Heart left ventricle (tissue), 16 donors: ENCODE measurements at regions not wholly inside any gene's neighbourhood (a gene's known extent, or its start where the extent isn't known, plus 50 kb on each side); places are given as distances from the start of the nearest gene placed in this dataset.

Experiments used
- ATAC-seq, 4 donors: fragments of 200-7000 bp; cut with Tn5 transposase; one replicate each; pipeline ENCODE4 v1.9.1; 2020 to 2022; ENCODE audit warnings: moderate library complexity in 4 of 4, mild to moderate bottlenecking in 3 of 4, moderate number of reproducible peaks in 1 of 4
- DNase-seq, 5 donors: peaks; one replicate each; pipeline ENCODE4 v3.0.0-alpha.2; 2020
- H3K27ac ChIP-seq, 12 donors: fragments of 200-600 bp; sonication (generic) in 4 of 12; one replicate each; pipeline versions ENCODE4 v1.5.0 to v1.8.0; 2016 to 2022; ENCODE audit warnings: mild to moderate bottlenecking in 2 of 12
- H3K27me3 ChIP-seq, 9 donors: fragments of 200-600 bp; sonication (generic) in 2 of 9; one replicate each; pipeline versions ENCODE4 v1.5.1 to v1.8.0; 2016 to 2022; ENCODE audit warnings: mild to moderate bottlenecking in 3 of 9
- H3K36me3 ChIP-seq, 9 donors: fragments of 200-600 bp; sonication (generic) in 2 of 9; one replicate each; pipeline versions ENCODE4 v1.5.0 to v1.8.0; 2018 to 2022; ENCODE audit warnings: mild to moderate bottlenecking in 2 of 9
- H3K4me1 ChIP-seq, 12 donors: fragments of 200-600 bp; sonication (generic) in 4 of 12; one replicate each; pipeline versions ENCODE4 v1.5.0 to v1.8.0; 2016 to 2022; ENCODE audit warnings: mild to moderate bottlenecking in 3 of 12
- H3K4me3 ChIP-seq, 12 donors: fragments of 200-600 bp; sonication (generic) in 4 of 12; one replicate each; pipeline versions ENCODE4 v1.5.0 to v1.8.0; 2017 to 2022; ENCODE audit warnings: mild to moderate bottlenecking in 9 of 12, moderate library complexity in 4 of 12
- H3K9me3 ChIP-seq, 12 donors: fragments of 200-600 bp; sonication (generic) in 4 of 12; one replicate each; pipeline versions ENCODE4 v1.5.0 to v1.8.0; 2016 to 2022; ENCODE audit warnings: mild to moderate bottlenecking in 1 of 12
- CTCF ChIP-seq, 12 donors: fragments of 200-600 bp; sonication (generic) in 4 of 12; IDR thresholded peaks; one replicate each; pipeline versions ENCODE4 v1.5.0 to v1.8.0; 2018 to 2022; ENCODE audit warnings: antibody characterized with exemption in 12 of 12, mild to moderate bottlenecking in 5 of 12
- POLR2A ChIP-seq, 2 donors: fragments of 450-650 bp; IDR thresholded peaks; one replicate each; pipeline ENCODE4 v1.6.1; 2017; ENCODE audit warnings: antibody characterized with exemption in 2 of 2, mild to moderate bottlenecking in 2 of 2, moderate library complexity in 2 of 2
- WGBS, 4 donors: extraction: QIAGEN DNeasy Blood & Tissue Kit in 2 of 4; methylation state at CpG; one replicate each; pipeline versions ENCODE4 v1.1.5 to v1.1.7; 2013 to 2018; 5-methylcytosine and 5-hydroxymethylcytosine counted together
- intact Hi-C, 10 donors: fragments of 100-400 bp; cut with DNase I; formaldehyde crosslinking; loops; one replicate each; pipeline versions ENCODE4 v1.11.1 to v1.14.2; 2022
- donor health status: ischemic (EF 13 %, LVEDD 7.1; RV severe dilation, severe dysfunction).
- donor health status: healthy with polysubstance abuse.
- donor health status: DM: no; HTN: yes; CAD: no.
- donor health status: DM: no; HTN: no; CAD: no.
- donor health status: ischemic (EF 25% LVEDD 6.9; RV normal size, moderate dysfunction).
- donor health status: ischemic (EF 25% LVEDD 5.7; RV mildly dilated, moderate dysfunction).
- donor health status: healthy.
- donor health status: DM: yes; HTN: yes; CAD: no.
- donor health status: ischemic (EF 35%, LVEDD 5.7; RV mildly dilated, moderate dysfunction).
- donor health status: nonischemic (EF 11% LVEDD 7.7; RV severe dilation, severe dysfunction).
- donor health status: DM: yes; HTN: yes; CAD: no.
- donor health status: PGD.
- donor health status: ischemic (EF 29% LVEDD 5.4; RV normal size, mild dysfunction).
- donor health status: nonischemic (EF 23%, LVEDD 6.1; RV moderate dilation, normal function).

- Histone ChIP-seq H3K27me3 (no peaks in the 10 kb centered on the region), H3K27ac (no peak overlapping the region), H3K4me1 (no peaks in the 10 kb centered on the region), H3K36me3 (no peaks in the 10 kb centered on the region), H3K9me3 (peaks cover 0 to 15% (median 2%) of the 10 kb centered on the region in 12 donors), H3K4me3 (no peak overlapping the region)
- intact Hi-C loops: no loop called here
- 80 to 87% (median 84%) methylated on average over 4 of the region's 4 CpGs for WGBS, 4 donors
- ATAC-seq (no peak), DNase-seq (no peak)
- TF ChIP-seq POLR2A (IDR thresholded peaks at IDR 0.05) (no peak), CTCF (IDR thresholded peaks at IDR 0.05) (no peak)
Measured at GRCh38 chr4:29817961-29818360, 902.2 kb upstream of the PCDH7 start.

GRCh38 chr4:29829067-29829466, 891.1 kb upstream of the PCDH7 start:
- H3K9me3 ChIP-seq: peaks cover 0 to 13% (median 0%) of the 10 kb centered on the region in 12 donors
- no peak for DNase-seq
- intact Hi-C loops: no loop called here

GRCh38 chr4:29852537-29852936, 867.6 kb upstream of the PCDH7 start:
- TF ChIP-seq POLR2A (IDR thresholded peaks at IDR 0.05) (no peak), CTCF (IDR thresholded peaks at IDR 0.05) (no peak)
- Histone ChIP-seq H3K4me3 (no peak overlapping the region), H3K36me3 (no peaks in the 10 kb centered on the region), H3K27ac (no peak overlapping the region), H3K9me3 (no peaks in the 10 kb centered on the region), H3K27me3 (no peaks in the 10 kb centered on the region), H3K4me1 (no peaks in the 10 kb centered on the region)
- no peak for ATAC-seq
- intact Hi-C loops: no loop called here
- DNase-seq: no peak

More at GRCh38 chr4:29829067-29829466, 891.1 kb upstream of the PCDH7 start:
- no peak for TF ChIP-seq POLR2A (IDR thresholded peaks at IDR 0.05)
- no peak for TF ChIP-seq CTCF (IDR thresholded peaks at IDR 0.05)
- H3K27me3 ChIP-seq: no peaks in the 10 kb centered on the region
- H3K27ac ChIP-seq: no peak overlapping the region
- no peak overlapping the region for H3K4me3 ChIP-seq
- H3K36me3 ChIP-seq: no peaks in the 10 kb centered on the region
- 79 to 83% (median 82%) methylated on average over 2 of the region's 2 CpGs for whole genome bisulfite sequencing, 4 donors
- no peak for ATAC-seq
- no peaks in the 10 kb centered on the region for H3K4me1 ChIP-seq

- Histone ChIP-seq H3K36me3 (no peaks in the 10 kb centered on the region), H3K9me3 (no peaks in the 10 kb centered on the region), H3K4me3 (no peak overlapping the region), H3K27ac (no peak overlapping the region), H3K27me3 (no peaks in the 10 kb centered on the region), H3K4me1 (no peaks in the 10 kb centered on the region)
- no peak for DNase-seq
- ATAC-seq: no peak
- WGBS, 4 donors: 78 to 86% (median 81%) methylated on average over 2 of the region's 2 CpGs
- TF ChIP-seq POLR2A (IDR thresholded peaks at IDR 0.05) (no peak), CTCF (IDR thresholded peaks at IDR 0.05) (no peak)
- intact Hi-C loops: no loop called here
Measured at GRCh38 chr4:29853833-29854232, 866.3 kb upstream of the PCDH7 start.
